ENCODE measurements at regions not wholly inside any gene's neighbourhood (a gene's known extent, or its start where the extent isn't known, plus 50 kb on each side); places are given as distances from the start of the nearest gene placed in this dataset.

- TF ChIP-seq POLR2AphosphoS5 (IDR thresholded peaks at IDR 0.05; ENCODE audit: low read depth, low read length) (no peak), REST (IDR thresholded peaks at IDR 0.05; ENCODE audit: insufficient read depth in 1 of 2, low read depth in 2 of 2, low read length in 2 of 2) (no peak), TAF1 (IDR thresholded peaks at IDR 0.05; ENCODE audit: borderline replicate concordance, insufficient read depth, low read length) (no peak), FOXP2 (optimal IDR thresholded peaks at IDR 0.05; ENCODE audit: borderline replicate concordance, extremely low read depth, extremely low read length, insufficient read depth) (no peak), SIN3A (IDR thresholded peaks at IDR 0.05; ENCODE audit: borderline replicate concordance, insufficient read depth, low read length) (no peak)
Observed at GRCh38 chr7:46133751-46134150, 212.7 kb upstream of the IGFBP3 start.
